ENCODE measurements at regions not wholly inside any gene's neighbourhood (a gene's known extent, or its start where the extent isn't known, plus 50 kb on each side); places are given as distances from the start of the nearest gene placed in this dataset.

DNA sequence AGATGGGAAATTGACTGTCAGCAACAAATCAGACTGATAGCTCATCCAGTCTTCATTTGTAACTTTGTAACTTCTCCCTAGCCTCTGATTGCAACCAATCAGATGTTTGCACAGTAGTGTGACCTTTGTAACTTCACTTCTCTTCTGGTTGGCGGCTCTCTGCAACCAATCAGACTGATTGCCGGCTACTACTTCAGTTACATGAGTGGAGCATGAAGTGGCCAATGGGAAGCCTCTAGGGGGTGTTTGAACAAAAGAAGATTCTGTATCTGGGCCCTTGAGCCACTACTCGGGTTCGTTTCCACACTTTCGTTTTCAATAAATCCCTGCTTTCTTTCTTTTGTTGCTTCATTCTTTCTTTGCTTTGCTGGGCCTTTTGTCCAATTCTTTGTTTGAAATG, 1285.8 kb downstream of the TECRL start:
- ChIA-PET CTCF (interaction anchor here (0.6 kb wide), 1 partner anchor 146 kb away, joined by 15 read pairs; no protein-coding TSS in a partner anchor), POLR2A (no interaction called here)
- Histone ChIP-seq H3K9me3 (ENCODE audit: control insufficient read depth, insufficient read depth, low read depth, low read length) (no peaks in the 10 kb centered on the region), H3K27me3 (ENCODE audit: control insufficient read depth, insufficient read depth, low read length) (no peaks in the 10 kb centered on the region), H3K4me1 (ENCODE audit: control insufficient read depth, insufficient read depth, low read length) (no peaks in the 10 kb centered on the region), H3K36me3 (ENCODE audit: control insufficient read depth, insufficient read depth, low read length) (no peaks in the 10 kb centered on the region), H3K4me3 (ENCODE audit: low read depth in 2 of 2, low read length in 2 of 2) (no peak overlapping the region), H3K27ac (ENCODE audit: low read length) (no peak overlapping the region)
- no TSS peak for BruUV-seq (replicated peaks)
- ATAC-seq (no peak), DNase-seq (ENCODE audit: low read depth, low spot score) (no peak)
- intact Hi-C loops (cut with micrococcal nuclease; ENCODE audit: unreplicated experiment) (no loop called here), in situ Hi-C loops (cut with HindIII; ENCODE audit: low pct_unique_long_range_greater_than_20kb, low sequenced_read_pairs) (no loop called here)
- TF ChIP-seq, protein P1, sequence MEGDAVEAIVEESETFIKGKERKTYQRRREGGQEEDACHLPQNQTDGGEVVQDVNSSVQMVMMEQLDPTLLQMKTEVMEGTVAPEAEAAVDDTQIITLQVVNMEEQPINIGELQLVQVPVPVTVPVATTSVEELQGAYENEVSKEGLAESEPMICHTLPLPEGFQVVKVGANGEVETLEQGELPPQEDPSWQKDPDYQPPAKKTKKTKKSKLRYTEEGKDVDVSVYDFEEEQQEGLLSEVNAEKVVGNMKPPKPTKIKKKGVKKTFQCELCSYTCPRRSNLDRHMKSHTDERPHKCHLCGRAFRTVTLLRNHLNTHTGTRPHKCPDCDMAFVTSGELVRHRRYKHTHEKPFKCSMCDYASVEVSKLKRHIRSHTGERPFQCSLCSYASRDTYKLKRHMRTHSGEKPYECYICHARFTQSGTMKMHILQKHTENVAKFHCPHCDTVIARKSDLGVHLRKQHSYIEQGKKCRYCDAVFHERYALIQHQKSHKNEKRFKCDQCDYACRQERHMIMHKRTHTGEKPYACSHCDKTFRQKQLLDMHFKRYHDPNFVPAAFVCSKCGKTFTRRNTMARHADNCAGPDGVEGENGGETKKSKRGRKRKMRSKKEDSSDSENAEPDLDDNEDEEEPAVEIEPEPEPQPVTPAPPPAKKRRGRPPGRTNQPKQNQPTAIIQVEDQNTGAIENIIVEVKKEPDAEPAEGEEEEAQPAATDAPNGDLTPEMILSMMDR (IDR thresholded peaks at IDR 0.05) = no peak
- TF ChIP-seq SIN3A (IDR thresholded peaks at IDR 0.05; ENCODE audit: borderline replicate concordance, insufficient read depth, low read depth, low read length) = no peak
- no peak for TF ChIP-seq TCF7L2 (IDR thresholded peaks at IDR 0.05; ENCODE audit: low read depth, low read length)
- TF ChIP-seq REST (IDR thresholded peaks at IDR 0.05; ENCODE audit: insufficient read depth in 1 of 2, low read depth in 2 of 2, low read length in 1 of 2) = no peak
- no peak for TF ChIP-seq POLR2AphosphoS5 (IDR thresholded peaks at IDR 0.05; ENCODE audit: low read depth, low read length)

DNA sequence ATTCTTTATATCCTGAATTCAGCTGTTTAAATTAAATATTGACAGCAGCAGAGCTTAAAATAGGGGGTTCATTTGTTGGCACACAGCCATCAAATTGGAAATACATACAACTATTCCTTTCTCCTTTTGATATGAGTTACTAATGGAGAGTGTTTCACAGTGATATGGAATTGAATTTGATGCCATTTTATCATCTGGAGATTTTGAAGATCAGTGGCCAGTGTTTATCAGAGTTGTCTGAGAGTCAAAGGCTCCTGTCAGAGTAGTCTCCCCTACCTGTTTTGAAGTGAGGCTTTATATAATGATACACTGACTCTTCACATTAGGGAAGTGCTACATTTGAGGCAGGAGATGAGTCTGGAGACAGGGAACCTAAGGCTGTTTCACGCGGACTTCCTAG, 1286.3 kb downstream of the TECRL start:
- POLR2A ChIA-PET = no interaction called here
- no peak overlapping the region for H3K4me3 ChIP-seq (ENCODE audit: low read depth in 2 of 2, low read length in 2 of 2)
- no peaks in the 10 kb centered on the region for H3K27me3 ChIP-seq (ENCODE audit: control insufficient read depth, insufficient read depth, low read length)
- H3K36me3 ChIP-seq (ENCODE audit: control insufficient read depth, insufficient read depth, low read length) = no peaks in the 10 kb centered on the region
- no peaks in the 10 kb centered on the region for H3K4me1 ChIP-seq (ENCODE audit: control insufficient read depth, insufficient read depth, low read length)
- no peak overlapping the region for H3K27ac ChIP-seq (ENCODE audit: low read length)
- no TSS peak for BruUV-seq (replicated peaks)
- in situ Hi-C loops (cut with HindIII; ENCODE audit: low pct_unique_long_range_greater_than_20kb, low sequenced_read_pairs) (no loop called here), intact Hi-C loops (cut with micrococcal nuclease; ENCODE audit: unreplicated experiment) (no loop called here)
- no peaks in the 10 kb centered on the region for H3K9me3 ChIP-seq (ENCODE audit: control insufficient read depth, insufficient read depth, low read depth, low read length)
- ATAC-seq (no peak), DNase-seq (ENCODE audit: low read depth, low spot score) (no peak)
- no peak for TF ChIP-seq POLR2AphosphoS5 (IDR thresholded peaks at IDR 0.05; ENCODE audit: low read depth, low read length)
- no peak for TF ChIP-seq REST (IDR thresholded peaks at IDR 0.05; ENCODE audit: insufficient read depth in 1 of 2, low read depth in 2 of 2, low read length in 1 of 2)
- TF ChIP-seq SIN3A (IDR thresholded peaks at IDR 0.05; ENCODE audit: borderline replicate concordance, insufficient read depth, low read depth, low read length) = no peak
- no peak for TF ChIP-seq TCF7L2 (IDR thresholded peaks at IDR 0.05; ENCODE audit: low read depth, low read length)
- TF ChIP-seq, protein P1 (IDR thresholded peaks at IDR 0.05) = no peak
- CTCF ChIA-PET = interaction anchor here (0.6 kb wide), 1 partner anchor 146 kb away, joined by 15 read pairs; no protein-coding TSS in a partner anchor

Measured in Panc1 (cell line).